Astrocyte of the cerebellum (primary cell): ENCODE measurements at regions not wholly inside any gene's neighbourhood (a gene's known extent, or its start where the extent isn't known, plus 50 kb on each side); places are given as distances from the start of the nearest gene placed in this dataset.
A peak's percentile ranks its signal among the peaks of the same experiment; 100 is the strongest.

Experiments used
- DNase-seq: peaks from one replicate; pipeline ENCODE4 v3.0.0-alpha.2; 2011; ENCODE audit warnings: low read depth
- H3K4me3 ChIP-seq: 2 replicates; pipeline ENCODE4 v1.5.1; 2011; ENCODE audit warnings: mild to moderate bottlenecking, low read depth, low read length, moderate library complexity
- CTCF ChIP-seq: IDR thresholded peaks from 2 replicates; pipeline ENCODE4 v1.5.1; 2012; ENCODE audit warnings: low read length, low read depth, moderate library complexity, mild to moderate bottlenecking; ENCODE audit errors: missing control alignments
- in situ Hi-C: cut with HindIII; loops from 2 replicates; pipeline ENCODE4 v1.10.0; 2017; ENCODE audit warnings: low sequenced_read_pairs

- no peak overlapping the region for H3K4me3 ChIP-seq
- in situ Hi-C loops: no loop called here
- TF ChIP-seq CTCF: no peak
- DNase-seq: no peak
Measured at GRCh38 chr5:128635379-128635778, 97.3 kb upstream of the FBN2 start.

GRCh38 chr5:128636361-128636760 lies 98.3 kb upstream of the FBN2 start:
- H3K4me3 ChIP-seq: no peak overlapping the region
- in situ Hi-C loops: no loop called here
- no peak for TF ChIP-seq CTCF
- no peak for DNase-seq

GRCh38 chr5:128637031-128637430 lies 99.0 kb upstream of the FBN2 start:
- in situ Hi-C loops: no loop called here
- no peak for TF ChIP-seq CTCF
- H3K4me3 ChIP-seq: no peak overlapping the region
- peak; percentile 9 for DNase-seq

DNA sequence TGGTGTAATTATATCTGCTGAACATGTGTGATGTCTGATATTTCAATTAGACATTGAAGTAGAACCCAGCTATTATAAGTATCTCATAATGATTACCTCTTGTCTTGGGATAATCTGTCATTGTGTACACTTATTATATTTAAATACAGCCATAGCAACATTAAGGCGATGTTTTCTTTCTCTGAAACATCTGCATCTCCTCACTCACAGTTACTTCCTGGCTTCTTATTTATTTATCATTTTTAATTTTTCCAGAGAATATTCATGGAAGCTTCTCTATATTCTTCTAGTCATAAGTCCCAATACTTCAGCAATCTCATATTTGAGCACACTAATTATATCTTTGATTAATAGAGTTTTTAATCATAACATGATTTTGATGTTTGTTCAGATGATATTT lies 103.8 kb upstream of the FBN2 start:
- in situ Hi-C loops: no loop called here
- no peak for DNase-seq
- no peak for TF ChIP-seq CTCF
- H3K4me3 ChIP-seq: no peak overlapping the region

GRCh38 chr5:128644863-128645262 lies 106.8 kb upstream of the FBN2 start:
- no peak for TF ChIP-seq CTCF
- in situ Hi-C loops: no loop called here
- peak overlapping the region; percentile 2 for H3K4me3 ChIP-seq
- peak; percentile 22 for DNase-seq

GRCh38 chr5:128645581-128645980 lies 107.5 kb upstream of the FBN2 start:
- no peak overlapping the region for H3K4me3 ChIP-seq
- in situ Hi-C loops: no loop called here
- no peak for TF ChIP-seq CTCF
- no peak for DNase-seq

- no peak for DNase-seq
- in situ Hi-C loops: no loop called here
- no peak for TF ChIP-seq CTCF
- H3K4me3 ChIP-seq: no peak overlapping the region
Measured at GRCh38 chr5:128646176-128646575, 108.1 kb upstream of the FBN2 start.
